ENCODE measurements at regions not wholly inside any gene's neighbourhood (a gene's known extent, or its start where the extent isn't known, plus 50 kb on each side); places are given as distances from the start of the nearest gene placed in this dataset.

- TF ChIP-seq SETDB1 (CRISPR knock-in tag; IDR thresholded peaks at IDR 0.05; ENCODE audit: borderline replicate concordance) (no peak), JUN (CRISPR knock-in tag; IDR thresholded peaks at IDR 0.05) (no peak)
Measured at GRCh38 chr13:60265566-60265965, 101.8 kb upstream of the DIAPH3 start.
